KMS-11 (cell line): ENCODE measurements at regions not wholly inside any gene's neighbourhood (a gene's known extent, or its start where the extent isn't known, plus 50 kb on each side); places are given as distances from the start of the nearest gene placed in this dataset.
"Not testable (repeated sequence)": the region's sequence is repeated elsewhere in the genome, so short reads cannot be mapped to it uniquely, and the experiment has no call there.

ENCODE experiments used
- H2AFZ ChIP-seq: fragments of 200-600 bp; sonication (generic); 2 replicates; pipeline ENCODE4 v1.6.1; 2016; ENCODE audit warnings: antibody characterized with exemption, mixed run types, low read depth
- H3K27ac ChIP-seq: fragments of 200-600 bp; sonication (generic); 2 replicates; pipeline ENCODE4 v1.6.1; 2016; ENCODE audit warnings: mild to moderate bottlenecking, mixed run types
- H3K27me3 ChIP-seq: fragments of 200-600 bp; sonication (generic); 2 replicates; pipeline ENCODE4 v1.6.1; 2017; ENCODE audit warnings: mild to moderate bottlenecking, low read depth, mixed run types, moderate library complexity; ENCODE audit not compliant: insufficient read depth
- H3K36me3 ChIP-seq: fragments of 200-600 bp; sonication (generic); 2 replicates; pipeline ENCODE4 v1.6.1; 2017; ENCODE audit warnings: mild to moderate bottlenecking, mixed run types; ENCODE audit not compliant: insufficient read depth
- H3K4me1 ChIP-seq: fragments of 200-600 bp; sonication (generic); 2 replicates; pipeline ENCODE4 v1.6.1; 2016; ENCODE audit warnings: mild to moderate bottlenecking, low read depth, mixed run types; ENCODE audit not compliant: poor library complexity, severe bottlenecking
- H3K4me2 ChIP-seq: fragments of 200-600 bp; sonication (generic); 2 replicates; pipeline ENCODE4 v1.7.0; 2016; ENCODE audit warnings: mild to moderate bottlenecking, mixed run types
- H3K4me3 ChIP-seq: fragments of 200-600 bp; sonication (generic); IDR thresholded peaks from 2 replicates; pipeline ENCODE4 v1.6.1; 2017; ENCODE audit warnings: low read depth, low read length, mixed read lengths; ENCODE audit not compliant: insufficient read depth
- H3K79me2 ChIP-seq: fragments of 200-600 bp; sonication (generic); 2 replicates; pipeline ENCODE4 v1.6.1; 2016; ENCODE audit warnings: low read depth, mixed run types; ENCODE audit not compliant: insufficient read depth
- H3K9ac ChIP-seq: fragments of 200-600 bp; sonication (generic); 2 replicates; pipeline ENCODE4 v1.6.1; 2016; ENCODE audit warnings: mild to moderate bottlenecking, mixed run types
- H4K20me1 ChIP-seq: fragments of 200-600 bp; sonication (generic); 2 replicates; pipeline ENCODE4 v1.6.1; 2016; ENCODE audit warnings: mild to moderate bottlenecking, mixed run types; ENCODE audit not compliant: insufficient read depth
- TF ChIP-seq, protein P1 (sequence below): fragments of 200-600 bp; sonication (generic); conservative IDR thresholded peaks from 2 replicates; pipeline ENCODE4 v1.6.1; 2017; ENCODE audit warnings: low read depth, mild to moderate bottlenecking, antibody characterized with exemption, low read length, moderate library complexity, mixed read lengths

- Histone ChIP-seq H3K27ac (no peak overlapping the region), H3K27me3 (no peaks in the 10 kb centered on the region), H3K4me3 (no peak overlapping the region), H2AFZ (no peak overlapping the region), H4K20me1 (no peaks in the 10 kb centered on the region), H3K79me2 (no peaks in the 10 kb centered on the region), H3K9ac (no peak overlapping the region), H3K4me2 (no peak overlapping the region), H3K4me1 (no peaks in the 10 kb centered on the region), H3K36me3 (no peaks in the 10 kb centered on the region)
- TF ChIP-seq, protein P1, sequence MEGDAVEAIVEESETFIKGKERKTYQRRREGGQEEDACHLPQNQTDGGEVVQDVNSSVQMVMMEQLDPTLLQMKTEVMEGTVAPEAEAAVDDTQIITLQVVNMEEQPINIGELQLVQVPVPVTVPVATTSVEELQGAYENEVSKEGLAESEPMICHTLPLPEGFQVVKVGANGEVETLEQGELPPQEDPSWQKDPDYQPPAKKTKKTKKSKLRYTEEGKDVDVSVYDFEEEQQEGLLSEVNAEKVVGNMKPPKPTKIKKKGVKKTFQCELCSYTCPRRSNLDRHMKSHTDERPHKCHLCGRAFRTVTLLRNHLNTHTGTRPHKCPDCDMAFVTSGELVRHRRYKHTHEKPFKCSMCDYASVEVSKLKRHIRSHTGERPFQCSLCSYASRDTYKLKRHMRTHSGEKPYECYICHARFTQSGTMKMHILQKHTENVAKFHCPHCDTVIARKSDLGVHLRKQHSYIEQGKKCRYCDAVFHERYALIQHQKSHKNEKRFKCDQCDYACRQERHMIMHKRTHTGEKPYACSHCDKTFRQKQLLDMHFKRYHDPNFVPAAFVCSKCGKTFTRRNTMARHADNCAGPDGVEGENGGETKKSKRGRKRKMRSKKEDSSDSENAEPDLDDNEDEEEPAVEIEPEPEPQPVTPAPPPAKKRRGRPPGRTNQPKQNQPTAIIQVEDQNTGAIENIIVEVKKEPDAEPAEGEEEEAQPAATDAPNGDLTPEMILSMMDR: no peak
Measured at GRCh38 chr9:101840694-101841188, 102.3 kb upstream of the GRIN3A start.

DNA sequence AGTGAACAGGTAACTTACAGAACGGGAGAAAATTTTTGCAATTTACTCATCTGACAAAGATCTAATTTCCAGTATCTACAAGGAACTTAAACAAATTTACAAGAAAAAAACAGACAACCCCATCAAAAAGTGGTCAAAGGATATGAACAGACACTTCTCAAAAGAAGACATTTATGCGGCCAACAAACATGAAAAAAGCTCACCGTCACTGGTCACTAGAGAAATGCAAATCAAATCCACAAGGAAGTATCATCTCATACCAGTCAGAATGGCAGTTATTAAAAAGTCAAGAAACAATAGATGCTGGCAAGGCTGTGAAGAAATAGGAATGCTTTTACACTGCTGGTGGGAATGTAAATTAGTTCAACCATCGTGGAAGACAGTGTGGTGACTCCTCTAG, 100.5 kb upstream of the GRIN3A start:
- not testable (repeated sequence) for H2AFZ ChIP-seq, H3K27ac ChIP-seq, H3K9ac ChIP-seq, H3K27me3 ChIP-seq, H3K4me3 ChIP-seq, H3K79me2 ChIP-seq, H4K20me1 ChIP-seq, H3K4me1 ChIP-seq, H3K4me2 ChIP-seq, H3K36me3 ChIP-seq

- H4K20me1 ChIP-seq: no peaks in the 10 kb centered on the region
- TF ChIP-seq, protein P1: no peak
- H3K9ac ChIP-seq: no peak overlapping the region
- H3K4me3 ChIP-seq: no peak overlapping the region
- no peaks in the 10 kb centered on the region for H3K4me1 ChIP-seq
- H3K27me3 ChIP-seq: no peaks in the 10 kb centered on the region
- no peak overlapping the region for H3K4me2 ChIP-seq
- no peak overlapping the region for H3K27ac ChIP-seq
- H3K36me3 ChIP-seq: no peaks in the 10 kb centered on the region
- no peaks in the 10 kb centered on the region for H3K79me2 ChIP-seq
- no peak overlapping the region for H2AFZ ChIP-seq
Measured at GRCh38 chr9:101836021-101836420, 97.6 kb upstream of the GRIN3A start.

- no peaks in the 10 kb centered on the region for H3K36me3 ChIP-seq
- H2AFZ ChIP-seq: no peak overlapping the region
- H4K20me1 ChIP-seq: no peaks in the 10 kb centered on the region
- no peak overlapping the region for H3K4me3 ChIP-seq
- H3K4me2 ChIP-seq: no peak overlapping the region
- TF ChIP-seq, protein P1: no peak
- no peaks in the 10 kb centered on the region for H3K4me1 ChIP-seq
- H3K27me3 ChIP-seq: no peaks in the 10 kb centered on the region
- no peaks in the 10 kb centered on the region for H3K79me2 ChIP-seq
- H3K27ac ChIP-seq: no peak overlapping the region
- H3K9ac ChIP-seq: no peak overlapping the region
Measured at GRCh38 chr9:101832486-101832885, 94.0 kb upstream of the GRIN3A start.

DNA sequence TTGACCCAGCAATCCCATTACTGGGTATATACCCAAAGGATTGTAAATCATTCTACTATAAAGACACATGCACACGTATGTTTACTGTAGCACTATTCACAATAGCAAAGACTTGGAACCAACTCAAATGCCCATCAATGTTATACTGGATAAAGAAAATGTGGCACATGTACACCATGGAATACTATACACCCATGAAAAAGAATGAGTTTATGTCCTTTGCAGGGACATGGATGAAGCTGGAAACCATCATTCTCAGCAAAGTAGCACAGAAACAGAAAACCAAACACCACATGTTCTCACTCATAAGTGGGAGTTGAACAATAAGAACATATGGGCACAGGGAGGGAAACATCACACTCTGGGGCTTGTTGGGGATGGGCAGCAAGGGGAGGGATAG, 83.0 kb upstream of the GRIN3A start:
- not testable (repeated sequence) for H3K4me1 ChIP-seq, H2AFZ ChIP-seq, H3K27ac ChIP-seq, H3K36me3 ChIP-seq, H3K4me2 ChIP-seq, H3K79me2 ChIP-seq, H3K4me3 ChIP-seq, H3K27me3 ChIP-seq, H4K20me1 ChIP-seq, H3K9ac ChIP-seq

DNA sequence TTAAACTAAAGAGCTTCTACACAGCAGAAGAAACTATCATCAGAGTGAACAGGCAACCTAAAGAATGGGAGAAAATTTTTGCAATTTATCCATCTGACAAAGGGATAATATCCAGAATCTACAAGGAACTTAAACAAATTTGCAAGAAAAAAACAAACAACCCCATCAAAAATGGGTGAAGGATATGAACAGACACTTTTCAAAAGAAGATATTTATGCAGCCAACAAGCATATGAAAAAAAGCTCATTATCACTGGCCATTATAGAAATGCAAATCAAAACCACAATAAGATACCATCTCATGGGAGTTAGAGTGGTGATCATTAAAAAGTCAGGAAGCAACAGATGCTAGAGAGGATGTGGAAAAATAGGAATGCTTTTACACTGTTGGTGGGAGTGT, 82.5 kb upstream of the GRIN3A start:
- H3K4me3 ChIP-seq, H2AFZ ChIP-seq, H3K79me2 ChIP-seq, H3K9ac ChIP-seq, H3K4me1 ChIP-seq, H3K27ac ChIP-seq, H3K4me2 ChIP-seq, H3K36me3 ChIP-seq, H3K27me3 ChIP-seq, H4K20me1 ChIP-seq: not testable (repeated sequence)
